ENCODE measurements at regions not wholly inside any gene's neighbourhood (a gene's known extent, or its start where the extent isn't known, plus 50 kb on each side); places are given as distances from the start of the nearest gene placed in this dataset.

DNA sequence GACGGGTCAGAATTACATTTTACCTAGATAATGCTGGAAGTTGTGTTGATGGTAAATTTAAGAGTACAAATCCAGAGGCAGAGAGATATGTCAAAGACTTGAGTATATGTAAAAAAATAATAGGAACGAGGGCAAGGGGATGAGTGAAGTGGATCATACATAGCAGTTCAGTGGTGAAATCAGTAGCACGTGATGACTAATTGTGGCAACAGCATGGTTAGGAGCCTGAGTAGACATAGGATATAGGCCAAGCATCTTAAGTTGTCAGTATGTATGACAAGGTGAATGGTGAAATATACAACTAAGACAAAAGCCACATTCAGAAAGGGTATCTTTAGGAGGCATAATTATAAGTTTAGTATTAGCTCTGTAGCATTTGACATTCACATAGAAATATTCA, 826.5 kb upstream of the PIK3C3 start:
- no peak for FAIRE-seq
- peak; percentile 90 for DNase-seq (ENCODE audit: low read depth)
- no peak for TF ChIP-seq CTCF (IDR thresholded peaks at IDR 0.05; ENCODE audit: insufficient read depth, low read length, severe bottlenecking)
- Histone ChIP-seq H3K27me3 (ENCODE audit: control insufficient read depth, insufficient read depth, low read length) (no peaks in the 10 kb centered on the region), H3K36me3 (ENCODE audit: control insufficient read depth, insufficient read depth, low read length) (no peaks in the 10 kb centered on the region), H3K4me3 (ENCODE audit: low read depth, low read length) (no peak overlapping the region)

- TF ChIP-seq CTCF (IDR thresholded peaks at IDR 0.05; ENCODE audit: insufficient read depth, low read length, severe bottlenecking): no peak
Observed at GRCh38 chr18:41128126-41128525, 826.9 kb upstream of the PIK3C3 start.

GRCh38 chr18:41126541-41127235, 828.3 kb upstream of the PIK3C3 start:
- Histone ChIP-seq H3K36me3 (ENCODE audit: control insufficient read depth, insufficient read depth, low read length) (no peaks in the 10 kb centered on the region), H3K27me3 (ENCODE audit: control insufficient read depth, insufficient read depth, low read length) (no peaks in the 10 kb centered on the region), H3K4me3 (ENCODE audit: low read depth, low read length) (no peak overlapping the region)
- no peak for TF ChIP-seq CTCF (IDR thresholded peaks at IDR 0.05; ENCODE audit: insufficient read depth, low read length, severe bottlenecking)
- FAIRE-seq (no peak), DNase-seq (ENCODE audit: low read depth) (peak; percentile 91)

More at GRCh38 chr18:41128126-41128525, 826.9 kb upstream of the PIK3C3 start:
- H3K4me3 ChIP-seq (ENCODE audit: low read depth, low read length): no peak overlapping the region
- FAIRE-seq (no peak), DNase-seq (ENCODE audit: low read depth) (peak; percentile 59)
- H3K36me3 ChIP-seq (ENCODE audit: control insufficient read depth, insufficient read depth, low read length): no peaks in the 10 kb centered on the region
- H3K27me3 ChIP-seq (ENCODE audit: control insufficient read depth, insufficient read depth, low read length): no peaks in the 10 kb centered on the region

DNA sequence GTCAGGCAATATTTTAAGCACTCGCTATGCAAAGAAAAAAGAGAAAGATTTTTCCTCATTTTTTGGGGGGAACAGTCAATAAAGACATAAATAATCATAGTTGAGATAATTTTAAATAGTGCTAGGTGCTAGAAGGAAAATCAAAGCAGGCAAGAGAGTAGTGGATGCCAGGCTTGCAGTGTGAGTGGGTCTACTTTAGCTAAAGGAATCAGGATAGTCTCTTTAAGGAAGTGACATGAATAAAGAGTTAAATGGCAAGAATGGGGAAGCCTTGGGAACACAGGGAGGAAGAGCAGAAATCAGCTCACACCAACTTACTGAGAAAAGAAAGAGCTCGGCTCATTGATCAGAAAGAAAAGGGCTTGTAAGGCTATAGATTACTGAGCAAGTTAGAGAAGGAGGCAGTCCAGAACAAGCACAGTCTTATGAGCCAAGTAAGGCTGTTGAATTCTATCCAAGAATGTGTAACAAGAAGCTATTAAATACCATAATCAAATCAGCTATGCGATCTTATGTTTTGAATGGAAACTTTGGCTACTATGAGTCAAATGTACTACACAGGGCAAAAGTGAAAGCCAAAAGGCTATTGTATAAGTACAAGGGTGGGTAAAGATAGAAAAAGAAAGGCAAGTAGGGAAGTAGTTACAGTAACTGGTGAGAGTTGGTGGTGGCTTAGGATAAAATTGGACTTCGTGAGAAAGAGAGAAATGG, 833.8 kb upstream of the PIK3C3 start:
- Histone ChIP-seq H3K4me3 (ENCODE audit: low read depth, low read length) (no peak overlapping the region), H3K36me3 (ENCODE audit: control insufficient read depth, insufficient read depth, low read length) (no peaks in the 10 kb centered on the region), H3K27me3 (ENCODE audit: control insufficient read depth, insufficient read depth, low read length) (no peaks in the 10 kb centered on the region)
- no peak for FAIRE-seq
- no peak for TF ChIP-seq CTCF (IDR thresholded peaks at IDR 0.05; ENCODE audit: insufficient read depth, low read length, severe bottlenecking)
- DNase-seq (ENCODE audit: low read depth): peak; percentile 49

DNA sequence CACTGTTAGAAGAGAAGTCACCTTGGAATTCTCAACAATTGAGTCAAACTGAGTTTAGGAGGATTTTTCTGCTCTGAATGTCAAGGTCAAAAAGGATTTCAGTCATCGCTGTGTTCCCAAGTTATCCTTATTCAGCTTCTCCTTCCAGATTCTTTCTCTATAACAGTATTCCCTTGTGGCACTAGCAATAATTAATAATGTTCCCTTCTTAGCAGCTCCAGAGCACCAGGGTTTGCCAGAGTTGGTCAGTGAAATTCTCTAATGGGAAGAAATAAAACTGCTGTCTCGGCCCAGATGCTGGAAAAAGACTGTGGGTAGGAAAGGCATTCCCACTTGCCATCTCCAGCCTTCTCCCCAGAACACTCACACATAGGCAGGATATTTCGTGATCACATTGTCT, 836.0 kb upstream of the PIK3C3 start:
- FAIRE-seq: peak; percentile 32
- no peak for TF ChIP-seq CTCF (IDR thresholded peaks at IDR 0.05; ENCODE audit: insufficient read depth, low read length, severe bottlenecking)

More for the DNA sequence above, 836.0 kb upstream of the PIK3C3 start:
- Histone ChIP-seq H3K27me3 (ENCODE audit: control insufficient read depth, insufficient read depth, low read length) (no peaks in the 10 kb centered on the region), H3K36me3 (ENCODE audit: control insufficient read depth, insufficient read depth, low read length) (no peaks in the 10 kb centered on the region), H3K4me3 (ENCODE audit: low read depth, low read length) (no peak overlapping the region)
- no peak for DNase-seq (ENCODE audit: low read depth)

All from bronchial epithelial cell (primary cell).